Neural crest cell (in vitro differentiated cells): ENCODE measurements at regions not wholly inside any gene's neighbourhood (a gene's known extent, or its start where the extent isn't known, plus 50 kb on each side); places are given as distances from the start of the nearest gene placed in this dataset.

ENCODE experiments used
- DNase-seq: peaks from one replicate; pipeline ENCODE4 v3.0.0; 2021; ENCODE audit warnings: low read depth, mixed read lengths, low spot score
- H3K27ac Mint-ChIP-seq: one replicate; pipeline ENCODE4 v1.8.0; 2021; ENCODE audit warnings: mild to moderate bottlenecking, mixed read lengths; ENCODE audit not compliant: unreplicated experiment
- H3K27me3 Mint-ChIP-seq: 2 replicates; pipeline ENCODE4 v1.8.0; 2021; ENCODE audit warnings: low read depth, mild to moderate bottlenecking, mixed read lengths
- H3K36me3 Mint-ChIP-seq: 2 replicates; pipeline ENCODE4 v1.8.0; 2021; ENCODE audit warnings: low read depth, mild to moderate bottlenecking, mixed read lengths
- H3K4me1 Mint-ChIP-seq: 2 replicates; pipeline ENCODE4 v1.8.0; 2021; ENCODE audit warnings: mixed read lengths
- H3K4me3 Mint-ChIP-seq: one replicate; pipeline ENCODE4 v1.8.0; 2021; ENCODE audit warnings: mild to moderate bottlenecking, mixed read lengths
- H3K9me3 Mint-ChIP-seq: 2 replicates; pipeline ENCODE4 v1.8.0; 2021; ENCODE audit warnings: mixed read lengths
- CTCF ChIP-seq: fragments of 200-600 bp; sonication (generic); conservative IDR thresholded peaks from 2 replicates; pipeline ENCODE4 v1.5.0; 2021; ENCODE audit warnings: antibody characterized with exemption, mild to moderate bottlenecking

DNA sequence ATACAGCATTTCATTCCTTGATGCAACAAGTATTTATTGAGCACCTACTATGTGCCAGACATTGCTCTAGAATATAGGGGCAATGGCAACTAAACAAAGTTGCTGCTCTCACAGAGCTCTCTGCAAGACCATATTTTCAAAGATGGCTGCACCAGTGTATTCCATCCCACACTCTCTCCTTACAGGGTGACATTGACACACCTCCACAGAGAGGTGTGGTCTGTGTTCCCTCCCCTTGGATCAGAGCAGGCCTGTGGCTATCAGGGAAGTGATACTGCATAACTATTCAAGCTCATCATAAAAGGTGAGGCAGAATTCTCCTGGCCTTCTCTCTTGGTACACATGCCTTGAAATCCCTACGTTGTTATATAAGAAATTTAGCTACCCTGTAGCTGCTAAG is 95.3 kb upstream of the SOD3 start:
- no peaks in the 10 kb centered on the region for H3K36me3 Mint-ChIP-seq
- H3K27ac Mint-ChIP-seq: no peak overlapping the region
- peaks cover 14% of the 10 kb centered on the region for H3K4me1 Mint-ChIP-seq
- no peaks in the 10 kb centered on the region for H3K27me3 Mint-ChIP-seq
- no peak for TF ChIP-seq CTCF
- DNase-seq: no peak
- H3K9me3 Mint-ChIP-seq: no peaks in the 10 kb centered on the region
- no peak overlapping the region for H3K4me3 Mint-ChIP-seq

GRCh38 chr4:24701683-24702082 is 93.7 kb upstream of the SOD3 start:
- H3K4me3 Mint-ChIP-seq: no peak overlapping the region
- peaks cover 14% of the 10 kb centered on the region for H3K4me1 Mint-ChIP-seq
- no peaks in the 10 kb centered on the region for H3K27me3 Mint-ChIP-seq
- no peak for DNase-seq
- H3K27ac Mint-ChIP-seq: no peak overlapping the region
- no peak for TF ChIP-seq CTCF
- H3K36me3 Mint-ChIP-seq: no peaks in the 10 kb centered on the region
- no peaks in the 10 kb centered on the region for H3K9me3 Mint-ChIP-seq

DNA sequence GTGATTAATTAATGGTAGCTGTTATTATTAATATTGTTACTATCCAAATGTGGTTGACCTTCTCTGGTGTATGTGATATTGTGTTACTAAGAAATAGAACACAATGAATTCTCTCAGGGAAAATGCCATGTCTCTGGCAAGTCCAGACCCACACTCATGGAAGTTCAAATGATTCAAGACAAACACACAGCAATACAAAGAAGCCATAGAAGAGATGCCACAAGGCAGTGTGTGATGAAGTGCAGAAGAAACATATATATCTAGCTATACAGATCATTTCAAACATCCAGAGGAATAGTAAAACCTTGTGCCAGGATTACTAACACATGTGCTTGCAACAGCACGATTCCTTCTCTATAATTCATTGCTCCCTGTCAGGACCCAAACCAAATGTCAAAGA is 93.1 kb upstream of the SOD3 start:
- no peak for TF ChIP-seq CTCF
- Mint-ChIP-seq H3K4me1 (peaks cover 14% of the 10 kb centered on the region), H3K36me3 (no peaks in the 10 kb centered on the region), H3K4me3 (no peak overlapping the region), H3K27me3 (no peaks in the 10 kb centered on the region), H3K9me3 (peaks cover 3% of the 10 kb centered on the region), H3K27ac (no peak overlapping the region)
- DNase-seq: no peak

- no peak for DNase-seq
- H3K4me1 Mint-ChIP-seq: peaks cover 14% of the 10 kb centered on the region
- H3K4me3 Mint-ChIP-seq: no peak overlapping the region
- TF ChIP-seq CTCF: no peak
- H3K36me3 Mint-ChIP-seq: no peaks in the 10 kb centered on the region
- peaks cover 3% of the 10 kb centered on the region for H3K9me3 Mint-ChIP-seq
- no peaks in the 10 kb centered on the region for H3K27me3 Mint-ChIP-seq
- H3K27ac Mint-ChIP-seq: no peak overlapping the region
These were observed 92.1 kb upstream of the SOD3 start for GRCh38 chr4:24703298-24703697.

- Mint-ChIP-seq H3K27ac (no peak overlapping the region), H3K4me3 (no peak overlapping the region), H3K27me3 (no peaks in the 10 kb centered on the region), H3K36me3 (no peaks in the 10 kb centered on the region), H3K4me1 (peaks cover 14% of the 10 kb centered on the region), H3K9me3 (peaks cover 3% of the 10 kb centered on the region)
- no peak for DNase-seq
- no peak for TF ChIP-seq CTCF
These were observed 91.2 kb upstream of the SOD3 start for GRCh38 chr4:24704149-24704548.
